ENCODE measurements at regions not wholly inside any gene's neighbourhood (a gene's known extent, or its start where the extent isn't known, plus 50 kb on each side); places are given as distances from the start of the nearest gene placed in this dataset.

DNA sequence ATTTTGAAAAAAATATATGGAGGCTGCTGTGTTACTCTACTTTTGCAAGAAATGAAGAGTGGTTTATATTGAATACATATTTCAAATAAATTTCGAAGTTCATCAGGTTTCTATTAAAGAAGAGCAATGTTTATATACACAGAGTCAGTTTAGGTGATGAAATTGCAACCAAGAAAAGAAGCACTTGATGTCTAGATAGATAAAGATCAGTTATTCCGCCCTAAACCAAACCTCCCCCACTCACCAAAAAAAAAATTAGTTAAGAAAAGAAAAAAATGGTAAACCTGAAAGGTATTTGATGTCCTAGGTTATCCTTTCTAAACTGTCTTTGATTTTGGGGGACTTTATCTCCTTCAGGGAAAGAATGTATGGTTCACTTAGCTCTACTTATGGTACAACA, 111.8 kb downstream of the SKIDA1 start:
- TF ChIP-seq, protein P1, sequence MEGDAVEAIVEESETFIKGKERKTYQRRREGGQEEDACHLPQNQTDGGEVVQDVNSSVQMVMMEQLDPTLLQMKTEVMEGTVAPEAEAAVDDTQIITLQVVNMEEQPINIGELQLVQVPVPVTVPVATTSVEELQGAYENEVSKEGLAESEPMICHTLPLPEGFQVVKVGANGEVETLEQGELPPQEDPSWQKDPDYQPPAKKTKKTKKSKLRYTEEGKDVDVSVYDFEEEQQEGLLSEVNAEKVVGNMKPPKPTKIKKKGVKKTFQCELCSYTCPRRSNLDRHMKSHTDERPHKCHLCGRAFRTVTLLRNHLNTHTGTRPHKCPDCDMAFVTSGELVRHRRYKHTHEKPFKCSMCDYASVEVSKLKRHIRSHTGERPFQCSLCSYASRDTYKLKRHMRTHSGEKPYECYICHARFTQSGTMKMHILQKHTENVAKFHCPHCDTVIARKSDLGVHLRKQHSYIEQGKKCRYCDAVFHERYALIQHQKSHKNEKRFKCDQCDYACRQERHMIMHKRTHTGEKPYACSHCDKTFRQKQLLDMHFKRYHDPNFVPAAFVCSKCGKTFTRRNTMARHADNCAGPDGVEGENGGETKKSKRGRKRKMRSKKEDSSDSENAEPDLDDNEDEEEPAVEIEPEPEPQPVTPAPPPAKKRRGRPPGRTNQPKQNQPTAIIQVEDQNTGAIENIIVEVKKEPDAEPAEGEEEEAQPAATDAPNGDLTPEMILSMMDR (IDR thresholded peaks at IDR 0.05 in 2 of 3, conservative IDR thresholded peaks at IDR 0.05 in 1 of 3; ENCODE audit: control insufficient read depth in 2 of 3, extremely low read depth in 1 of 3, insufficient read depth in 1 of 3, low read depth in 3 of 3, low read length in 3 of 3), result no peak
- TF ChIP-seq NRF1 (conservative IDR thresholded peaks at IDR 0.05; ENCODE audit: low read depth, low read length), result no peak
